Heart right ventricle (tissue), 16 donors: ENCODE measurements at regions not wholly inside any gene's neighbourhood (a gene's known extent, or its start where the extent isn't known, plus 50 kb on each side); places are given as distances from the start of the nearest gene placed in this dataset.
A peak's percentile ranks its signal among the peaks of the same experiment; 100 is the strongest.

ENCODE experiments used
- ATAC-seq, 8 donors: fragments of 200-7000 bp; cut with Tn5 transposase; one replicate each; pipeline ENCODE4 v1.9.1; 2020; ENCODE audit warnings: mild to moderate bottlenecking in 8 of 8, moderate library complexity in 8 of 8, moderate number of reproducible peaks in 1 of 8
- DNase-seq, 2 donors: peaks; one replicate each; pipeline ENCODE4 v3.0.0-alpha.2; 2020
- H3K27ac ChIP-seq, 10 donors: fragments of 200-600 bp; sonication (generic) in 2 of 10; one replicate each; pipeline versions ENCODE4 v1.5.0 to v1.8.0; 2020 to 2022; ENCODE audit warnings: mild to moderate bottlenecking in 3 of 10
- H3K27me3 ChIP-seq, 7 donors: fragments of 200-600 bp; one replicate each; pipeline ENCODE4 v1.8.0; 2021 to 2022; ENCODE audit warnings: mild to moderate bottlenecking in 2 of 7
- H3K36me3 ChIP-seq, 9 donors: fragments of 200-600 bp; sonication (generic) in 1 of 9; one replicate each; pipeline versions ENCODE4 v1.5.0 to v1.8.0; 2020 to 2022; ENCODE audit warnings: mild to moderate bottlenecking in 2 of 9
- H3K4me1 ChIP-seq, 9 donors: fragments of 200-600 bp; sonication (generic) in 1 of 9; one replicate each; pipeline versions ENCODE4 v1.5.0 to v1.8.0; 2020 to 2022; ENCODE audit warnings: mild to moderate bottlenecking in 4 of 9
- H3K4me3 ChIP-seq, 10 donors: fragments of 200-600 bp; sonication (generic) in 2 of 10; one replicate each; pipeline versions ENCODE4 v1.5.0 to v1.8.0; 2020 to 2022; ENCODE audit warnings: mild to moderate bottlenecking in 7 of 10, moderate library complexity in 2 of 10
- H3K9me3 ChIP-seq, 11 donors: fragments of 200-600 bp in 10 of 11; sonication (generic) in 2 of 11; one replicate each; pipeline versions ENCODE4 v1.5.0 to v1.8.0; 2013 to 2022; ENCODE audit warnings: mild to moderate bottlenecking in 2 of 11, control low read depth in 1 of 11, moderate library complexity in 1 of 11
- CTCF ChIP-seq, 9 donors: fragments of 200-600 bp; sonication (generic) in 2 of 9; IDR thresholded peaks; one replicate each; pipeline versions ENCODE4 v1.5.0 to v1.8.0; 2021 to 2022; ENCODE audit warnings: antibody characterized with exemption in 9 of 9, mild to moderate bottlenecking in 5 of 9, moderate library complexity in 1 of 9
- WGBS, 2 donors: extraction: QIAGEN DNeasy Blood & Tissue Kit; methylation state at CpG; one replicate each; pipeline ENCODE4 v1.1.7; 2013; ENCODE audit warnings: inconsistent platforms in 1 of 2; 5-methylcytosine and 5-hydroxymethylcytosine counted together
- intact Hi-C, 10 donors: fragments of 100-400 bp; cut with DNase I; formaldehyde crosslinking; loops; one replicate each; pipeline versions ENCODE4 v1.11.1 to v1.14.2; 2022
- donor health status: Arrhythmogenic right ventricular cardiomyopathy.
- donor health status: ischemic (EF 13 %, LVEDD 7.1; RV severe dilation, severe dysfunction).
- donor health status: healthy with polysubstance abuse.
- donor health status: DM: no; HTN: yes; CAD: no.
- donor health status: DM: no; HTN: no; CAD: no.
- donor health status: ischemic (EF 25% LVEDD 6.9; RV normal size, moderate dysfunction).
- donor health status: ischemic (EF 25% LVEDD 5.7; RV mildly dilated, moderate dysfunction).
- donor health status: healthy.
- donor health status: DM: yes; HTN: yes; CAD: no.
- donor health status: Ischemic cardiomyopathy.
- donor health status: ischemic (EF 35%, LVEDD 5.7; RV mildly dilated, moderate dysfunction).
- donor health status: nonischemic (EF 11% LVEDD 7.7; RV severe dilation, severe dysfunction).
- donor health status: DM: yes; HTN: yes; CAD: no.
- donor health status: PGD.
- donor health status: ischemic (EF 29% LVEDD 5.4; RV normal size, mild dysfunction).
- donor health status: nonischemic (EF 23%, LVEDD 6.1; RV moderate dilation, normal function).

- ATAC-seq: no peak
- Histone ChIP-seq H3K27me3 (peaks cover 0 to 18% (median 4%) of the 10 kb centered on the region in 7 donors), H3K9me3 (no peaks in the 10 kb centered on the region), H3K4me3 (no peak overlapping the region), H3K4me1 (peaks cover 0 to 13% (median 0%) of the 10 kb centered on the region in 9 donors), H3K36me3 (no peaks in the 10 kb centered on the region), H3K27ac (no peak overlapping the region)
- WGBS, 2 donors: 75 to 85% methylated on average over 6 of the region's 6 CpGs
- no peak for TF ChIP-seq CTCF (IDR thresholded peaks at IDR 0.05)
- intact Hi-C loops: no loop called here
- DNase-seq: no peak
Measured at GRCh38 chr12:115004470-115005146, 320.6 kb upstream of the TBX3 start.

GRCh38 chr12:115002434-115002833 lies 318.5 kb upstream of the TBX3 start:
- no peak overlapping the region for H3K4me3 ChIP-seq
- no peak for ATAC-seq
- peaks cover 0 to 13% (median 0%) of the 10 kb centered on the region in 9 donors for H3K4me1 ChIP-seq
- H3K36me3 ChIP-seq: no peaks in the 10 kb centered on the region
- H3K27ac ChIP-seq: no peak overlapping the region
- no peaks in the 10 kb centered on the region for H3K9me3 ChIP-seq
- no peak for DNase-seq
- WGBS, 2 donors: 75% methylated on average over 11 of the region's 11 CpGs
- no peak for TF ChIP-seq CTCF (IDR thresholded peaks at IDR 0.05)
- peaks cover 0 to 18% (median 4%) of the 10 kb centered on the region in 7 donors for H3K27me3 ChIP-seq
- intact Hi-C loops: no loop called here

GRCh38 chr12:115001571-115002180 lies 317.7 kb upstream of the TBX3 start:
- ATAC-seq (peak in 1 of 8 donors; percentile 61), DNase-seq (no peak)
- no peaks in the 10 kb centered on the region for H3K9me3 ChIP-seq
- H3K27me3 ChIP-seq: peaks cover 0 to 18% (median 4%) of the 10 kb centered on the region in 7 donors
- TF ChIP-seq CTCF (IDR thresholded peaks at IDR 0.05): no peak
- H3K27ac ChIP-seq: no peak overlapping the region
- H3K36me3 ChIP-seq: no peaks in the 10 kb centered on the region
- intact Hi-C loops: no loop called here
- H3K4me3 ChIP-seq: no peak overlapping the region
- 83 to 86% methylated on average over 9 of the region's 9 CpGs for WGBS, 2 donors
- peaks cover 0 to 13% (median 0%) of the 10 kb centered on the region in 9 donors for H3K4me1 ChIP-seq

GRCh38 chr12:115000038-115000437 lies 316.1 kb upstream of the TBX3 start:
- H3K9me3 ChIP-seq: peaks cover 0 to 11% (median 0%) of the 10 kb centered on the region in 11 donors
- no peak overlapping the region for H3K27ac ChIP-seq
- no peaks in the 10 kb centered on the region for H3K36me3 ChIP-seq
- no peak for ATAC-seq
- intact Hi-C loops: no loop called here
- H3K4me1 ChIP-seq: peaks cover 0 to 13% (median 0%) of the 10 kb centered on the region in 9 donors
- no peak for TF ChIP-seq CTCF (IDR thresholded peaks at IDR 0.05)
- H3K27me3 ChIP-seq: peaks cover 0 to 18% (median 4%) of the 10 kb centered on the region in 7 donors
- 42 to 52% methylated on average over 4 of the region's 4 CpGs for WGBS, 2 donors
- H3K4me3 ChIP-seq: no peak overlapping the region
- no peak for DNase-seq
